ENCODE measurements at regions not wholly inside any gene's neighbourhood (a gene's known extent, or its start where the extent isn't known, plus 50 kb on each side); places are given as distances from the start of the nearest gene placed in this dataset.

GRCh38 chr3:76352051-76352450 lies 566.7 kb upstream of the ZNF717 start:
- TF ChIP-seq CTCF (IDR thresholded peaks at IDR 0.05): no peak
- H3K27me3 Mint-ChIP-seq (ENCODE audit: insufficient read depth): no peaks in the 10 kb centered on the region
- no peak overlapping the region for H3K27ac Mint-ChIP-seq
- H3K4me1 Mint-ChIP-seq (ENCODE audit: low read depth): no peaks in the 10 kb centered on the region
- H3K9me3 Mint-ChIP-seq: peaks cover 15% of the 10 kb centered on the region; the same call in 1 of the 2 replicates
- no peak overlapping the region for H3K4me3 Mint-ChIP-seq
- H3K36me3 Mint-ChIP-seq (ENCODE audit: low read depth): no peaks in the 10 kb centered on the region
- no peak for DNase-seq

- no peaks in the 10 kb centered on the region for H3K27me3 Mint-ChIP-seq (ENCODE audit: insufficient read depth)
- DNase-seq: no peak
- H3K4me1 Mint-ChIP-seq (ENCODE audit: low read depth): no peaks in the 10 kb centered on the region
- H3K9me3 Mint-ChIP-seq: peaks cover 15% of the 10 kb centered on the region; the same call in 1 of the 2 replicates
- no peaks in the 10 kb centered on the region for H3K36me3 Mint-ChIP-seq (ENCODE audit: low read depth)
- H3K27ac Mint-ChIP-seq: no peak overlapping the region
- TF ChIP-seq CTCF (IDR thresholded peaks at IDR 0.05): no peak
- no peak overlapping the region for H3K4me3 Mint-ChIP-seq
Observed at GRCh38 chr3:76352511-76353284, 567.3 kb upstream of the ZNF717 start.

GRCh38 chr3:76353683-76354082 lies 568.3 kb upstream of the ZNF717 start:
- no peaks in the 10 kb centered on the region for H3K4me1 Mint-ChIP-seq (ENCODE audit: low read depth)
- DNase-seq: no peak
- H3K27me3 Mint-ChIP-seq (ENCODE audit: insufficient read depth): no peaks in the 10 kb centered on the region
- no peak for TF ChIP-seq CTCF (IDR thresholded peaks at IDR 0.05)
- no peak overlapping the region for H3K4me3 Mint-ChIP-seq
- no peak overlapping the region for H3K27ac Mint-ChIP-seq
- no peaks in the 10 kb centered on the region for H3K36me3 Mint-ChIP-seq (ENCODE audit: low read depth)
- H3K9me3 Mint-ChIP-seq: peaks cover 10% of the 10 kb centered on the region; the same call in 1 of the 2 replicates

GRCh38 chr3:76361010-76361409 lies 575.7 kb upstream of the ZNF717 start:
- Mint-ChIP-seq H3K36me3 (ENCODE audit: low read depth) (0 out of 2 replicates have a peak, but pooled peaks cover 6% of the 10 kb centered on the region), H3K27ac (no peak overlapping the region), H3K9me3 (peaks cover 22% of the 10 kb centered on the region), H3K4me3 (no peak overlapping the region), H3K4me1 (ENCODE audit: low read depth) (no peaks in the 10 kb centered on the region), H3K27me3 (ENCODE audit: insufficient read depth) (no peaks in the 10 kb centered on the region)
- no peak for TF ChIP-seq CTCF (IDR thresholded peaks at IDR 0.05)
- no peak for DNase-seq

GRCh38 chr3:76362643-76363042 lies 577.3 kb upstream of the ZNF717 start:
- Mint-ChIP-seq H3K4me1 (ENCODE audit: low read depth) (no peaks in the 10 kb centered on the region), H3K27me3 (ENCODE audit: insufficient read depth) (peaks cover 1% of the 10 kb centered on the region; the same call in 1 of the 2 replicates), H3K4me3 (no peak overlapping the region), H3K9me3 (peaks cover 25% of the 10 kb centered on the region), H3K27ac (no peak overlapping the region), H3K36me3 (ENCODE audit: low read depth) (0 out of 2 replicates have a peak, but pooled peaks cover 6% of the 10 kb centered on the region)
- no peak for DNase-seq
- no peak for TF ChIP-seq CTCF (IDR thresholded peaks at IDR 0.05)

All from HFFc6 (cell line).